Muscle layer of colon (tissue), 2 donors: ENCODE measurements at regions not wholly inside any gene's neighbourhood (a gene's known extent, or its start where the extent isn't known, plus 50 kb on each side); places are given as distances from the start of the nearest gene placed in this dataset.

Experiments used
- H3K27ac ChIP-seq: one replicate; pipeline ENCODE4 v1.7.0; 2013; ENCODE audit warnings: low read depth, mild to moderate bottlenecking, low read length, moderate library complexity
- H3K27me3 ChIP-seq, 2 donors: one replicate each; pipeline ENCODE4 v1.7.0; 2013; ENCODE audit warnings: low read length in 2 of 2, mild to moderate bottlenecking in 2 of 2; ENCODE audit not compliant: insufficient read depth in 2 of 2, control insufficient read depth in 1 of 2
- H3K36me3 ChIP-seq: one replicate; pipeline ENCODE4 v1.7.0; 2013; ENCODE audit warnings: mild to moderate bottlenecking, low read length; ENCODE audit not compliant: insufficient read depth
- H3K4me1 ChIP-seq: one replicate; pipeline ENCODE4 v1.7.0; 2013; ENCODE audit warnings: mild to moderate bottlenecking, low read length; ENCODE audit not compliant: insufficient read depth
- H3K4me3 ChIP-seq, 2 donors: one replicate each; pipeline ENCODE4 v1.7.0; 2013; ENCODE audit warnings: low read length in 2 of 2, low read depth in 1 of 2, mild to moderate bottlenecking in 1 of 2, moderate library complexity in 1 of 2
- H3K9ac ChIP-seq: one replicate; pipeline ENCODE4 v1.7.0; 2013; ENCODE audit warnings: low read length
- H3K9me3 ChIP-seq: one replicate; pipeline ENCODE4 v1.7.0; 2013; ENCODE audit warnings: mild to moderate bottlenecking, low read length
- donor health status: abdominal sarcoma.
- donor health status: Adenocarcinoma of cecum.

GRCh38 chr18:43398601-43399000, 121.3 kb upstream of the SYT4 start:
- Histone ChIP-seq H3K9me3 (no peaks in the 10 kb centered on the region), H3K4me3 (no peak overlapping the region), H3K9ac (no peak overlapping the region), H3K27ac (no peak overlapping the region), H3K27me3 (no peaks in the 10 kb centered on the region), H3K36me3 (no peaks in the 10 kb centered on the region), H3K4me1 (no peaks in the 10 kb centered on the region)

GRCh38 chr18:43405097-43405496, 127.8 kb upstream of the SYT4 start:
- Histone ChIP-seq H3K9me3 (no peaks in the 10 kb centered on the region), H3K36me3 (no peaks in the 10 kb centered on the region), H3K27ac (no peak overlapping the region), H3K27me3 (no peaks in the 10 kb centered on the region), H3K4me1 (no peaks in the 10 kb centered on the region), H3K4me3 (no peak overlapping the region), H3K9ac (no peak overlapping the region)

- H3K4me1 ChIP-seq, result no peaks in the 10 kb centered on the region
- no peaks in the 10 kb centered on the region for H3K36me3 ChIP-seq
- no peak overlapping the region for H3K9ac ChIP-seq
- no peak overlapping the region for H3K4me3 ChIP-seq
- H3K27ac ChIP-seq, result no peak overlapping the region
- H3K27me3 ChIP-seq, result no peaks in the 10 kb centered on the region
- H3K9me3 ChIP-seq, result no peaks in the 10 kb centered on the region
Observed at GRCh38 chr18:43414006-43414405, 136.7 kb upstream of the SYT4 start.

- H3K9ac ChIP-seq, result no peak overlapping the region
- H3K27ac ChIP-seq, result no peak overlapping the region
- no peaks in the 10 kb centered on the region for H3K4me1 ChIP-seq
- H3K9me3 ChIP-seq, result no peaks in the 10 kb centered on the region
- H3K27me3 ChIP-seq, result no peaks in the 10 kb centered on the region
- no peaks in the 10 kb centered on the region for H3K36me3 ChIP-seq
- H3K4me3 ChIP-seq, result no peak overlapping the region
Observed at GRCh38 chr18:43420091-43420490, 142.8 kb upstream of the SYT4 start.

- Histone ChIP-seq H3K27me3 (no peaks in the 10 kb centered on the region), H3K9me3 (no peaks in the 10 kb centered on the region), H3K9ac (no peak overlapping the region), H3K27ac (no peak overlapping the region), H3K36me3 (no peaks in the 10 kb centered on the region), H3K4me1 (no peaks in the 10 kb centered on the region), H3K4me3 (no peak overlapping the region)
Observed at GRCh38 chr18:43420950-43421349, 143.7 kb upstream of the SYT4 start.

GRCh38 chr18:43422518-43422917, 145.2 kb upstream of the SYT4 start:
- Histone ChIP-seq H3K4me1 (no peaks in the 10 kb centered on the region), H3K36me3 (no peaks in the 10 kb centered on the region), H3K27me3 (no peaks in the 10 kb centered on the region), H3K4me3 (no peak overlapping the region), H3K27ac (no peak overlapping the region), H3K9ac (no peak overlapping the region), H3K9me3 (no peaks in the 10 kb centered on the region)

- H3K4me3 ChIP-seq, result no peak overlapping the region
- no peak overlapping the region for H3K27ac ChIP-seq
- no peaks in the 10 kb centered on the region for H3K4me1 ChIP-seq
- H3K9me3 ChIP-seq, result no peaks in the 10 kb centered on the region
- no peaks in the 10 kb centered on the region for H3K36me3 ChIP-seq
- no peak overlapping the region for H3K9ac ChIP-seq
- H3K27me3 ChIP-seq, result no peaks in the 10 kb centered on the region
Observed at GRCh38 chr18:43435851-43436250, 158.6 kb upstream of the SYT4 start.

- Histone ChIP-seq H3K9ac (no peak overlapping the region), H3K27ac (no peak overlapping the region), H3K9me3 (no peaks in the 10 kb centered on the region), H3K4me1 (no peaks in the 10 kb centered on the region), H3K36me3 (no peaks in the 10 kb centered on the region), H3K4me3 (no peak overlapping the region), H3K27me3 (no peaks in the 10 kb centered on the region)
Observed at GRCh38 chr18:43442131-43442530, 164.8 kb upstream of the SYT4 start.

- H3K4me3 ChIP-seq, result no peak overlapping the region
- H3K27ac ChIP-seq, result no peak overlapping the region
- no peaks in the 10 kb centered on the region for H3K36me3 ChIP-seq
- no peaks in the 10 kb centered on the region for H3K9me3 ChIP-seq
- H3K9ac ChIP-seq, result no peak overlapping the region
- H3K27me3 ChIP-seq, result no peaks in the 10 kb centered on the region
- H3K4me1 ChIP-seq, result no peaks in the 10 kb centered on the region
Observed at GRCh38 chr18:43442571-43442970, 165.3 kb upstream of the SYT4 start.

- no peaks in the 10 kb centered on the region for H3K4me1 ChIP-seq
- no peaks in the 10 kb centered on the region for H3K27me3 ChIP-seq
- H3K9ac ChIP-seq, result no peak overlapping the region
- H3K4me3 ChIP-seq, result no peak overlapping the region
- H3K27ac ChIP-seq, result no peak overlapping the region
- H3K9me3 ChIP-seq, result peaks cover 5% of the 10 kb centered on the region
- no peaks in the 10 kb centered on the region for H3K36me3 ChIP-seq
Observed at GRCh38 chr18:43465483-43465882, 188.2 kb upstream of the SYT4 start.

- Histone ChIP-seq H3K36me3 (no peaks in the 10 kb centered on the region), H3K4me3 (no peak overlapping the region)
Observed at GRCh38 chr18:43471873-43472272, 194.6 kb upstream of the SYT4 start.

GRCh38 chr18:43481069-43481468, 203.8 kb upstream of the SYT4 start:
- H3K4me1 ChIP-seq, result no peaks in the 10 kb centered on the region
- no peaks in the 10 kb centered on the region for H3K9me3 ChIP-seq

More at GRCh38 chr18:43471873-43472272, 194.6 kb upstream of the SYT4 start:
- H3K9ac ChIP-seq, result no peak overlapping the region
- no peak overlapping the region for H3K27ac ChIP-seq
- H3K9me3 ChIP-seq, result no peaks in the 10 kb centered on the region
- H3K4me1 ChIP-seq, result no peaks in the 10 kb centered on the region
- H3K27me3 ChIP-seq, result no peaks in the 10 kb centered on the region

More at GRCh38 chr18:43481069-43481468, 203.8 kb upstream of the SYT4 start:
- Histone ChIP-seq H3K27me3 (no peaks in the 10 kb centered on the region), H3K27ac (no peak overlapping the region), H3K9ac (no peak overlapping the region), H3K36me3 (no peaks in the 10 kb centered on the region), H3K4me3 (no peak overlapping the region)
